Kidney epithelial cell (primary cell): ENCODE measurements at regions not wholly inside any gene's neighbourhood (a gene's known extent, or its start where the extent isn't known, plus 50 kb on each side); places are given as distances from the start of the nearest gene placed in this dataset.
"Not testable (repeated sequence)": the region's sequence is repeated elsewhere in the genome, so short reads cannot be mapped to it uniquely, and the experiment has no call there.

Experiments
- DNase-seq: peaks from one replicate; pipeline ENCODE4 v3.0.0-alpha.2; 2010; ENCODE audit warnings: low read depth
- H3K27me3 ChIP-seq: 2 replicates; pipeline ENCODE4 v1.6.0; 2011; ENCODE audit warnings: low read length; ENCODE audit not compliant: control insufficient read depth, insufficient read depth
- H3K36me3 ChIP-seq: 2 replicates; pipeline ENCODE4 v1.5.1; 2011; ENCODE audit warnings: low read length; ENCODE audit not compliant: control insufficient read depth, insufficient read depth
- H3K4me3 ChIP-seq: 2 replicates; pipeline ENCODE4 v1.5.1; 2011; ENCODE audit warnings: low read depth, mild to moderate bottlenecking, control low read depth, low read length
- TF ChIP-seq, protein P1 (sequence below): IDR thresholded peaks from 2 replicates; pipeline ENCODE4 v1.5.1; 2011; ENCODE audit warnings: mild to moderate bottlenecking, moderate library complexity, low read length, control low read depth, inconsistent platforms; ENCODE audit not compliant: insufficient read depth, poor library complexity, severe bottlenecking

DNA sequence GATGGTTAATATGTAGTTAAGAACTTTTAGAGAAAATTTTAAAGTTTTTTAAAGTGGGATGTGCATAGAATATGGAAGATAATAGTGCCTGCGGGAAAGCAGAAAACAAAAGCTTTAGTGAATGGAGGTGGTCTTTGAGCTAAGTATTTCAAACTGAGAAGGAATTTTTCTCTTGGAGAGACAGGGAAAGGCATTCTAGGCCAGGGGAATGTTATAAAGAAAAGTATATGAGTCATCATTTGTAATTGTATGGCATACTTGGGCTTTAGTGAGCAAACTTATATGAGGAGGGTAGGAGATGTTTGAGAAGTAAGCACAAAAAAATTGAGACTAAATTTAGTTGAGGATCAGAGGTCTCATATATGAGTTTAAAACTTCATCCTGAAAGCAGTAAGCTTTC, 467.0 kb downstream of the PPARGC1A start:
- H3K27me3 ChIP-seq, result no peaks in the 10 kb centered on the region
- DNase-seq, result no peak
- H3K4me3 ChIP-seq, result no peak overlapping the region
- H3K36me3 ChIP-seq, result no peaks in the 10 kb centered on the region
- TF ChIP-seq, protein P1, sequence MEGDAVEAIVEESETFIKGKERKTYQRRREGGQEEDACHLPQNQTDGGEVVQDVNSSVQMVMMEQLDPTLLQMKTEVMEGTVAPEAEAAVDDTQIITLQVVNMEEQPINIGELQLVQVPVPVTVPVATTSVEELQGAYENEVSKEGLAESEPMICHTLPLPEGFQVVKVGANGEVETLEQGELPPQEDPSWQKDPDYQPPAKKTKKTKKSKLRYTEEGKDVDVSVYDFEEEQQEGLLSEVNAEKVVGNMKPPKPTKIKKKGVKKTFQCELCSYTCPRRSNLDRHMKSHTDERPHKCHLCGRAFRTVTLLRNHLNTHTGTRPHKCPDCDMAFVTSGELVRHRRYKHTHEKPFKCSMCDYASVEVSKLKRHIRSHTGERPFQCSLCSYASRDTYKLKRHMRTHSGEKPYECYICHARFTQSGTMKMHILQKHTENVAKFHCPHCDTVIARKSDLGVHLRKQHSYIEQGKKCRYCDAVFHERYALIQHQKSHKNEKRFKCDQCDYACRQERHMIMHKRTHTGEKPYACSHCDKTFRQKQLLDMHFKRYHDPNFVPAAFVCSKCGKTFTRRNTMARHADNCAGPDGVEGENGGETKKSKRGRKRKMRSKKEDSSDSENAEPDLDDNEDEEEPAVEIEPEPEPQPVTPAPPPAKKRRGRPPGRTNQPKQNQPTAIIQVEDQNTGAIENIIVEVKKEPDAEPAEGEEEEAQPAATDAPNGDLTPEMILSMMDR, result no peak

DNA sequence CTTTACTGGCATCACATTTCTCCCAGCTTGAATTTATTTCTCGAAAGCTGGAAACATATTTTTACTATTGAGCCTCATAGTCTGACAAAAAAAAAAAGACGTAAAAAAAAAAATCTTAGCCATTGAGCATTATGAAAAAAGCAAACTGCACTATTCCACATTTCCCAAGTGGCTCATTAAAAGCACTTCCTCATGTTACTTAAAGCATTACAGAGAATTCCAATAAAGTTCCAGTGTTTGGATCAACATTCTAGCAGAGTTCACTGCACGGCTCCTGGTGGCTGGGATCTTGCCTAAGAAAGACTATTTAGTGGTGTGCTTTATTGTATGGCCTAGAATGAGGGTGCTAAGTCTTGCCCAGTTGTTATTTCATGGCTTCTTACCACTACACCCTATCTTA, 476.2 kb downstream of the PPARGC1A start:
- H3K36me3 ChIP-seq, result no peaks in the 10 kb centered on the region
- H3K4me3 ChIP-seq, result no peak overlapping the region
- DNase-seq, result no peak
- no peaks in the 10 kb centered on the region for H3K27me3 ChIP-seq
- TF ChIP-seq, protein P1, result no peak

DNA sequence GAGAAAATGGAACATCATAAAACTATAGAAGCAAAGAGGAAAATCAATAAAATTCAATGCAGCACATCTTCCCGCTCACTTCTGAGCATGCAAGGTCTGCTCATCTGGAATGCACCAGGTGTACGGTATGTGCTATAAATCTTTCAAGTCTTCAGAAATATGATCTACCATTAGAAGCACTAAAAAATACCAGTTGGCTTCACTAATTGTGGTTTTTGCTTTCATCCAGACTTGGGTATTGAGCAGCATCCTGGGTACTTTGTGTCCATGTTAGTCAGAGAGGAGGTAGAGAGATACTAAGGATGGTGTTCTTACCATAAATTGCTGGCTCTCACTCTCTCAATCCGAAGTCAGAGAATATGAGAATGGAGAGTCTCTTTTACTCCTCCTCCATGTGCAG, 477.1 kb downstream of the PPARGC1A start:
- no peak for DNase-seq
- H3K27me3 ChIP-seq, result no peaks in the 10 kb centered on the region
- no peaks in the 10 kb centered on the region for H3K36me3 ChIP-seq
- TF ChIP-seq, protein P1, result no peak
- no peak overlapping the region for H3K4me3 ChIP-seq

DNA sequence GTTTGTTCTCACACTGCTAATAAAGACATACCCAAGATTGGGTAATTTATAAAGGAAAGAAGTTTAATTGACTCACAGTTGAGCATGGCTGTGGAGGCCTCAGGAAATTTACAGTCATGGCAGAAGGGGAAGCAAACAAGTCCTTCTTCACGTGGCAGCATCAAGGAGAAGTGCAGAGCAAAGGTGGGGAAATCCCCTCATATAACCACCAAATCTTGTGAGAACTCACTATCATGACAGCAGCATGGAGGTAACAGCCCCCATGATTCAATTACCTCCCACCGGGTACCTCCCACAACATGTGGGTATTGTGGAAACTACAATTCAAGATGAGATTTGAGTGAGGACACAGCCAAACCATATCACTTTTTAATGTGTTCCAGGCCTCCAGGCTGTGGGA, 480.9 kb downstream of the PPARGC1A start:
- not testable (repeated sequence) for H3K27me3 ChIP-seq, H3K4me3 ChIP-seq, DNase-seq, H3K36me3 ChIP-seq

DNA sequence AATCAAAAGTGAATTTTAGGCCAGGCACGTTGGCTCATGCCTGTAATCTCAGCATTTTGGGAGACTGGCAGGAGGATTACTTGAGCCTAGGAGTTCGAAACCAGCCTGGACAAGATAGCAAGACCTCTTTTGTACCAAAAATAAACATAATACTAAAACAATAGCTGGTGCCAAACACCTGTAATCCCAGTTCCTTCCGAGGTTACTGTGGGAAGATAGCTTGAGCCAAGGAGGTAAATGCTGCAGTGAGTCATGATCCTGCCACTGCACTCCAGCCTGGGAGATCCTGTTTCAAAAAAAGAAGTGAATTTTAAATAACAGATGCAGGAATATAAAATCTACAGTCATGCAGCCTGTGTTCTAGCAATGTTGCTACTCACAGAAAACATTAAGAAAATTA, 488.3 kb downstream of the PPARGC1A start:
- DNase-seq, result peak; percentile 4
- no peak overlapping the region for H3K4me3 ChIP-seq
- H3K36me3 ChIP-seq, result no peaks in the 10 kb centered on the region
- no peaks in the 10 kb centered on the region for H3K27me3 ChIP-seq
- TF ChIP-seq, protein P1, result no peak

DNA sequence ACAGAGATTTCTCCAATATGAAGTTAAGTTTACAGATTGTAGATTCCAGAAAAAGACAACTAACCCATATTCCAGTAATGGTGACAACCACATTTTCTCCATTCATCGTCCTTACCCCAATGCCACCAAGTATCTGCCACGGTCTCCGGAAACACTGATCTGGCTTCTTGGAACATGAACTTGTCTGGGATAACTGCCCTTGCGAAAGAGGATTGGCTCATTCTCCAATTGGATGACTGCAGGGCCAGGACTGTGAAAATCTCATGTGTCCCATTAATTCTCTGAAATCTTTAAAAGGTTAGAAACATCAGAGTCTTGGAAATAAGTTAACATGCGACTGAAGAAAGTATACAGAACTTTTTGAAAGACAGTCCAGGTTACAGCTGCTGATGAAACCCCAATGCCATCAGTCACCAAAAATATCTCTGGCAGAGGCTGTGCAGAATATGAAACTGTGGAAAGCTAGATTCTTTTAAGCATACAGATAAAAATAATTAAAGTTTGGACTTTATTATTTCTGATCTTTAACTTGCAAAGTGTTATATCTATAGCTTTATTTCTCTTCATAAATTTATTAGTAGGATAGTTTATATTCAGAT, 496.9 kb downstream of the PPARGC1A start:
- DNase-seq, result no peak
- Histone ChIP-seq H3K4me3 (no peak overlapping the region), H3K36me3 (no peaks in the 10 kb centered on the region), H3K27me3 (no peaks in the 10 kb centered on the region)
- TF ChIP-seq, protein P1, result no peak
